ENCODE measurements at regions not wholly inside any gene's neighbourhood (a gene's known extent, or its start where the extent isn't known, plus 50 kb on each side); places are given as distances from the start of the nearest gene placed in this dataset.

- H3K4me1 Mint-ChIP-seq (ENCODE audit: low read depth) = no peaks in the 10 kb centered on the region
- peaks cover 25% of the 10 kb centered on the region for H3K9me3 Mint-ChIP-seq
- no peak for DNase-seq
- TF ChIP-seq CTCF (IDR thresholded peaks at IDR 0.05) = no peak
- H3K36me3 Mint-ChIP-seq (ENCODE audit: low read depth) = no peaks in the 10 kb centered on the region
- no peak overlapping the region for H3K27ac Mint-ChIP-seq
- no peak overlapping the region for H3K4me3 Mint-ChIP-seq
- H3K27me3 Mint-ChIP-seq (ENCODE audit: insufficient read depth) = no peaks in the 10 kb centered on the region; the same call in 1 of the 2 replicates
Observed at GRCh38 chr14:87430214-87430613, 562.8 kb downstream of the GALC start.

- H3K9me3 Mint-ChIP-seq = peaks cover 15% of the 10 kb centered on the region
- no peaks in the 10 kb centered on the region for H3K4me1 Mint-ChIP-seq (ENCODE audit: low read depth)
- DNase-seq = no peak
- no peak overlapping the region for H3K4me3 Mint-ChIP-seq
- no peak overlapping the region for H3K27ac Mint-ChIP-seq
- peaks cover 3% of the 10 kb centered on the region; the same call in 1 of the 2 replicates for H3K27me3 Mint-ChIP-seq (ENCODE audit: insufficient read depth)
- TF ChIP-seq CTCF (IDR thresholded peaks at IDR 0.05) = no peak
- H3K36me3 Mint-ChIP-seq (ENCODE audit: low read depth) = no peaks in the 10 kb centered on the region
Observed at GRCh38 chr14:87419925-87420324, 573.1 kb downstream of the GALC start.

GRCh38 chr14:87411370-87411769, 581.6 kb downstream of the GALC start:
- no peak overlapping the region for H3K27ac Mint-ChIP-seq
- no peak for TF ChIP-seq CTCF (IDR thresholded peaks at IDR 0.05)
- H3K4me3 Mint-ChIP-seq = no peak overlapping the region
- H3K27me3 Mint-ChIP-seq (ENCODE audit: insufficient read depth) = no peaks in the 10 kb centered on the region
- H3K9me3 Mint-ChIP-seq = peaks cover 36% of the 10 kb centered on the region
- no peak for DNase-seq
- no peaks in the 10 kb centered on the region for H3K4me1 Mint-ChIP-seq (ENCODE audit: low read depth)
- H3K36me3 Mint-ChIP-seq (ENCODE audit: low read depth) = no peaks in the 10 kb centered on the region

- Mint-ChIP-seq H3K9me3 (peaks cover 45% of the 10 kb centered on the region), H3K36me3 (ENCODE audit: low read depth) (no peaks in the 10 kb centered on the region), H3K4me3 (no peak overlapping the region), H3K4me1 (ENCODE audit: low read depth) (no peaks in the 10 kb centered on the region), H3K27me3 (ENCODE audit: insufficient read depth) (no peaks in the 10 kb centered on the region), H3K27ac (no peak overlapping the region)
- no peak for TF ChIP-seq CTCF (IDR thresholded peaks at IDR 0.05)
- DNase-seq = no peak
Observed at GRCh38 chr14:87409393-87409792, 583.6 kb downstream of the GALC start.

- peaks cover 49% of the 10 kb centered on the region for H3K9me3 Mint-ChIP-seq
- H3K36me3 Mint-ChIP-seq (ENCODE audit: low read depth) = no peaks in the 10 kb centered on the region
- DNase-seq = no peak
- TF ChIP-seq CTCF (IDR thresholded peaks at IDR 0.05) = no peak
- H3K27ac Mint-ChIP-seq = no peak overlapping the region
- H3K4me1 Mint-ChIP-seq (ENCODE audit: low read depth) = no peaks in the 10 kb centered on the region
- H3K27me3 Mint-ChIP-seq (ENCODE audit: insufficient read depth) = no peaks in the 10 kb centered on the region
- no peak overlapping the region for H3K4me3 Mint-ChIP-seq
Observed at GRCh38 chr14:87407344-87407743, 585.6 kb downstream of the GALC start.

GRCh38 chr14:87405563-87405962, 587.4 kb downstream of the GALC start:
- H3K9me3 Mint-ChIP-seq = peaks cover 46% of the 10 kb centered on the region
- H3K4me3 Mint-ChIP-seq = no peak overlapping the region
- H3K27me3 Mint-ChIP-seq (ENCODE audit: insufficient read depth) = no peaks in the 10 kb centered on the region
- H3K36me3 Mint-ChIP-seq (ENCODE audit: low read depth) = no peaks in the 10 kb centered on the region
- DNase-seq = no peak
- no peak for TF ChIP-seq CTCF (IDR thresholded peaks at IDR 0.05)
- no peak overlapping the region for H3K27ac Mint-ChIP-seq
- no peaks in the 10 kb centered on the region for H3K4me1 Mint-ChIP-seq (ENCODE audit: low read depth)
